Neural progenitor cell (in vitro differentiated cells): ENCODE measurements at regions not wholly inside any gene's neighbourhood (a gene's known extent, or its start where the extent isn't known, plus 50 kb on each side); places are given as distances from the start of the nearest gene placed in this dataset.

Experiments used
- DNase-seq: peaks from one replicate; pipeline ENCODE4 v3.0.0-alpha.2; 2016; ENCODE audit warnings: low spot score
- H2AFZ ChIP-seq: fragments of 200-600 bp; sonication (generic); replicated peaks from 2 replicates; pipeline ENCODE4 v1.6.1; 2016; ENCODE audit warnings: antibody characterized with exemption
- H3F3A ChIP-seq: fragments of 200-600 bp; sonication (generic); 2 replicates; pipeline ENCODE4 v1.6.1; 2016; ENCODE audit warnings: antibody characterized with exemption, low read depth
- H3K27ac ChIP-seq: fragments of 200-600 bp; sonication (generic); 2 replicates; pipeline ENCODE4 v1.5.1; 2016; ENCODE audit warnings: mild to moderate bottlenecking
- H3K27me3 ChIP-seq: fragments of 200-600 bp; sonication (generic); 2 replicates; pipeline ENCODE4 v1.6.1; 2016; ENCODE audit warnings: mild to moderate bottlenecking, moderate library complexity
- H3K36me3 ChIP-seq: fragments of 200-600 bp; sonication (generic); 2 replicates; pipeline ENCODE4 v1.5.1; 2016
- H3K4me1 ChIP-seq: fragments of 200-600 bp; sonication (generic); 2 replicates; pipeline ENCODE4 v1.6.1; 2016; ENCODE audit warnings: mixed run types
- H3K4me2 ChIP-seq: fragments of 200-600 bp; sonication (generic); 2 replicates; pipeline ENCODE4 v1.6.1; 2016
- H3K4me3 ChIP-seq: fragments of 200-600 bp; sonication (generic); 2 replicates; pipeline ENCODE4 v1.5.1; 2016
- H3K79me2 ChIP-seq: fragments of 200-600 bp; sonication (generic); 2 replicates; pipeline ENCODE4 v1.6.1; 2016; ENCODE audit warnings: low read depth
- H3K9ac ChIP-seq: fragments of 200-600 bp; sonication (generic); 2 replicates; pipeline ENCODE4 v1.6.1; 2016
- H3K9me3 ChIP-seq: fragments of 200-600 bp; sonication (generic); 2 replicates; pipeline ENCODE4 v1.5.1; 2016; ENCODE audit warnings: low read depth
- H4K20me1 ChIP-seq: fragments of 200-600 bp; sonication (generic); 2 replicates; pipeline ENCODE4 v1.6.1; 2016; ENCODE audit warnings: low read depth
- H3K27ac Mint-ChIP-seq: 3 replicates; pipeline ENCODE4 v1.8.0; 2021; ENCODE audit warnings: mixed read lengths
- H3K27me3 Mint-ChIP-seq: 2 replicates; pipeline ENCODE4 v1.8.0; 2022; ENCODE audit warnings: low read depth, mild to moderate bottlenecking, inconsistent platforms, moderate library complexity, mixed read lengths; ENCODE audit not compliant: insufficient read depth
- H3K36me3 Mint-ChIP-seq: 3 replicates; pipeline ENCODE4 v1.8.0; 2021; ENCODE audit warnings: mixed read lengths
- H3K4me1 Mint-ChIP-seq: 3 replicates; pipeline ENCODE4 v1.8.0; 2021; ENCODE audit warnings: mixed read lengths
- H3K4me3 Mint-ChIP-seq: 3 replicates; pipeline ENCODE4 v1.8.0; 2021; ENCODE audit warnings: mild to moderate bottlenecking, moderate library complexity, mixed read lengths
- H3K9me3 Mint-ChIP-seq: 3 replicates; pipeline ENCODE4 v1.8.0; 2020; ENCODE audit warnings: mixed read lengths
- CTCF ChIP-seq: fragments of 200-600 bp; sonication (generic); IDR thresholded peaks from 2 replicates; pipeline ENCODE4 v1.5.1; 2017; ENCODE audit warnings: antibody characterized with exemption, mild to moderate bottlenecking
- EZH2 ChIP-seq: fragments of 200-600 bp; sonication (generic); IDR thresholded peaks from 2 replicates; pipeline ENCODE4 v1.6.1; 2017; ENCODE audit warnings: antibody characterized with exemption, mild to moderate bottlenecking, moderate library complexity
- EZH2phosphoT487 ChIP-seq: fragments of 200-600 bp; sonication (generic); IDR thresholded peaks from 2 replicates; pipeline ENCODE4 v1.6.1; 2017; ENCODE audit warnings: antibody characterized with exemption

GRCh38 chr11:91299980-91300379 lies 924.6 kb upstream of the FAT3 start:
- TF ChIP-seq EZH2phosphoT487 (no peak), EZH2 (no peak), CTCF (no peak)
- no peak overlapping the region for H2AFZ ChIP-seq
- no peak overlapping the region for H3K4me3 ChIP-seq
- Mint-ChIP-seq H3K27me3 (no peaks in the 10 kb centered on the region), H3K4me1 (no peaks in the 10 kb centered on the region), H3K27ac (no peak overlapping the region), H3K36me3 (no peaks in the 10 kb centered on the region), H3K9me3 (peaks cover 2% of the 10 kb centered on the region), H3K4me3 (no peak overlapping the region)
- H3K9ac ChIP-seq, result no peak overlapping the region
- no peak overlapping the region for H3K4me2 ChIP-seq
- H3K4me1 ChIP-seq, result no peaks in the 10 kb centered on the region
- no peak for DNase-seq
- H3F3A ChIP-seq, result no peaks in the 10 kb centered on the region
- no peaks in the 10 kb centered on the region for H3K36me3 ChIP-seq
- no peaks in the 10 kb centered on the region for H4K20me1 ChIP-seq
- H3K27me3 ChIP-seq, result no peaks in the 10 kb centered on the region
- no peaks in the 10 kb centered on the region for H3K9me3 ChIP-seq
- no peak overlapping the region for H3K27ac ChIP-seq
- H3K79me2 ChIP-seq, result no peaks in the 10 kb centered on the region

GRCh38 chr11:91296629-91297028 lies 928.0 kb upstream of the FAT3 start:
- no peak overlapping the region for H3K4me3 Mint-ChIP-seq
- Histone ChIP-seq H3K9me3 (no peaks in the 10 kb centered on the region), H4K20me1 (no peaks in the 10 kb centered on the region), H2AFZ (no peak overlapping the region), H3K4me1 (no peaks in the 10 kb centered on the region), H3F3A (no peaks in the 10 kb centered on the region), H3K4me3 (no peak overlapping the region), H3K79me2 (no peaks in the 10 kb centered on the region), H3K4me2 (no peak overlapping the region), H3K27ac (no peak overlapping the region), H3K9ac (no peak overlapping the region), H3K36me3 (no peaks in the 10 kb centered on the region), H3K27me3 (no peaks in the 10 kb centered on the region)
- DNase-seq, result no peak
- no peaks in the 10 kb centered on the region for H3K27me3 Mint-ChIP-seq
- H3K27ac Mint-ChIP-seq, result no peak overlapping the region
- no peak for TF ChIP-seq EZH2phosphoT487
- TF ChIP-seq CTCF, result no peak
- no peak for TF ChIP-seq EZH2
- no peaks in the 10 kb centered on the region for H3K4me1 Mint-ChIP-seq
- H3K9me3 Mint-ChIP-seq, result peaks cover 2% of the 10 kb centered on the region
- no peaks in the 10 kb centered on the region for H3K36me3 Mint-ChIP-seq

GRCh38 chr11:91295591-91295990 lies 929.0 kb upstream of the FAT3 start:
- no peaks in the 10 kb centered on the region for H3K4me1 ChIP-seq
- H3K36me3 Mint-ChIP-seq, result no peaks in the 10 kb centered on the region
- no peaks in the 10 kb centered on the region for H3F3A ChIP-seq
- H3K79me2 ChIP-seq, result no peaks in the 10 kb centered on the region
- H4K20me1 ChIP-seq, result no peaks in the 10 kb centered on the region
- no peak overlapping the region for H3K27ac ChIP-seq
- no peak for TF ChIP-seq EZH2
- no peak for TF ChIP-seq CTCF
- TF ChIP-seq EZH2phosphoT487, result no peak
- H2AFZ ChIP-seq, result no peak overlapping the region
- DNase-seq, result no peak
- no peak overlapping the region for H3K4me2 ChIP-seq
- H3K36me3 ChIP-seq, result no peaks in the 10 kb centered on the region
- H3K9me3 ChIP-seq, result no peaks in the 10 kb centered on the region
- no peak overlapping the region for H3K9ac ChIP-seq
- H3K27me3 ChIP-seq, result no peaks in the 10 kb centered on the region
- H3K27ac Mint-ChIP-seq, result no peak overlapping the region
- H3K9me3 Mint-ChIP-seq, result peaks cover 2% of the 10 kb centered on the region
- H3K4me3 ChIP-seq, result no peak overlapping the region
- H3K27me3 Mint-ChIP-seq, result no peaks in the 10 kb centered on the region
- no peaks in the 10 kb centered on the region for H3K4me1 Mint-ChIP-seq
- H3K4me3 Mint-ChIP-seq, result no peak overlapping the region

DNA sequence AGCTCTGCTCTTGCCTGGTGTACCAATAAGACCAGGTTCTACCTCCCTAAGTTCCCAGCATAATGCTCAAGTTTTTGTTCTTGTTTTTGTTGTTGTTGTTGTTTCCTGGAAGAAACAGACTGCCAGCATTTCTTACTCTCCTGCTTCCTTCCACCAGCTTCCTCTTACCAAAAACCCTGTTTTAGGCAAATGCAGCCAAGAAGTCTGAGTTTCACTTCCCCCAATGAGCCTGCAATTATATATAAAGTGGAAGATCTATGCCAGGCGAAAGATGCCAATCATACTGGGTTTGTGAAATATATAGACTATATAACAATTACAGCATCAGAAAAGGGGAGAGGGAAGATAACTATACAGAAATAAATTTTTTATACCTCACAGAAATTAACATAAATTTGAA lies 931.5 kb upstream of the FAT3 start:
- H3K4me2 ChIP-seq, result no peak overlapping the region
- no peaks in the 10 kb centered on the region for H3K9me3 Mint-ChIP-seq
- H3F3A ChIP-seq, result no peaks in the 10 kb centered on the region
- no peak overlapping the region for H3K4me3 ChIP-seq
- H3K4me3 Mint-ChIP-seq, result no peak overlapping the region
- no peak overlapping the region for H3K27ac Mint-ChIP-seq
- H3K79me2 ChIP-seq, result no peaks in the 10 kb centered on the region
- H2AFZ ChIP-seq, result no peak overlapping the region
- DNase-seq, result no peak
- H3K4me1 Mint-ChIP-seq, result no peaks in the 10 kb centered on the region
- TF ChIP-seq EZH2phosphoT487 (no peak), EZH2 (no peak), CTCF (no peak)
- no peak overlapping the region for H3K9ac ChIP-seq
- no peaks in the 10 kb centered on the region for H3K36me3 ChIP-seq
- no peaks in the 10 kb centered on the region for H3K9me3 ChIP-seq
- H3K27ac ChIP-seq, result no peak overlapping the region
- H3K4me1 ChIP-seq, result no peaks in the 10 kb centered on the region
- no peaks in the 10 kb centered on the region for H3K27me3 Mint-ChIP-seq
- H3K36me3 Mint-ChIP-seq, result no peaks in the 10 kb centered on the region
- no peaks in the 10 kb centered on the region for H4K20me1 ChIP-seq
- H3K27me3 ChIP-seq, result no peaks in the 10 kb centered on the region
